ENCODE measurements at regions not wholly inside any gene's neighbourhood (a gene's known extent, or its start where the extent isn't known, plus 50 kb on each side); places are given as distances from the start of the nearest gene placed in this dataset.
"Not testable (repeated sequence)": the region's sequence is repeated elsewhere in the genome, so short reads cannot be mapped to it uniquely, and the experiment has no call there.

DNA sequence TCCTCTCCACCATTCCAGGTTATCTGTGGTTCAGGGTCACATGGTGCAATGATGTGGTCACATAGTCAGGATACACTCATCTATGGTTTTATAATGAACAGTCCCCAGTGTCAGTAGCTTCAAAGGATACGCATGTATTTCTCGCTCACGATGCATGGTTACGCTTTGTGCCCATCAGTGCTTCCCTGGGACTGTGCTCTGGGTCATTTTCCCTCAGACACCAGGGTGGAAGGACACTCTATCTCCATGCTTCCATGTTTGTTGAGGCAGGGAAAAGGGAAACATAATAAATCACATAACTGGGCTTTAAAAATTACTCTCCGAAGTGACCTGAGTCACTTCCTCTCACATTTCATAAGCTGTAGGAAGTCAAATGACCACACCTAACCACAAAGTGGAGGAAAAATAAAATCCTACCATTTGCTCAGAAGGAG, 394.8 kb upstream of the NOX3 start:
- Histone ChIP-seq H3K36me3 (no peaks in the 10 kb centered on the region), H3K4me3 (no peak overlapping the region), H3K4me1 (replicated peaks) (peaks cover 6% of the 10 kb centered on the region; the same call in 1 of the 2 replicates), H3K27me3 (replicated peaks) (no peaks in the 10 kb centered on the region), H3K9me3 (replicated peaks) (no peaks in the 10 kb centered on the region), H3K27ac (no peak overlapping the region)
- peak in 1 of 2 experiments; percentile 5 for DNase-seq (ENCODE audit: low read depth in 1 of 2, low spot score in 2 of 2)

DNA sequence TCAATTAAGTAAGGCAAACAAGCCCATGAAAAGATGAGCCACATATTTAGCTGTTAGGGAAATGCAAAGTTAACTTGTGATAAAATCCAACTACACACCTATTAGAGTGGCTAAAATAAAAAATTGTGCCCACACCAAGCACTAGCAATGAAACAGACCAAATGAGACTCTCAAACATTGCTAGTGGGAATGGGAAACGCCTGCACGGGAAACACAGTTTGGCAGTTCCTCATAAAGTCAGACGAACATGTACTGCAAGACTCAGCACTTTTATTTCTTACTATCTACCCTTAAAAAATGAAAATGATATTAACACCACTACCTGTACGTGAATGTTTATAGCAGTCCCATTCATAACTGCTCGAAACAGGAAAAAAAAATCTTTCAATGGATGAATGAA, 392.1 kb upstream of the NOX3 start:
- DNase-seq (ENCODE audit: low read depth in 1 of 2, low spot score in 2 of 2), result no peak
- Histone ChIP-seq H3K36me3 (no peaks in the 10 kb centered on the region), H3K4me1 (replicated peaks) (peaks cover 6% of the 10 kb centered on the region; the same call in 1 of the 2 replicates), H3K27me3 (replicated peaks) (no peaks in the 10 kb centered on the region), H3K9me3 (replicated peaks) (no peaks in the 10 kb centered on the region), H3K27ac (no peak overlapping the region), H3K4me3 (no peak overlapping the region)

DNA sequence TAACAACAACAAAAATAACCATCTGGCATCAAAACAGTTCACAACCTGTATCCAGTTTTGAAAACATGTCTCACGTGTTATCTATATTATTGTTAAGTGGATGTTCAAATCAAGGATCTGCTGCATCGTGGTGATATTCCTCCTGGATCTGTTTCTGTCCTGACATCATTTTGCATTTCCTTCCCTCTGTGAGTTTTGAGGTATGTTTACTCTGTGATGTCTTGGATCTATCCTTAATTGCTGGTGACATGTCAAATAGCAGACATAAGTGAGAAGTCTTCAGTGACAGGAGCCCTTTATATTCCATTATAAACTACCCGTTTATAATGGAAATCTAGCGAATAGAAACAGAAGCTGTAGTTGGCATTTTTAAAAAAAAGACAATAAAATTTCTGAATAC, 381.8 kb upstream of the NOX3 start:
- DNase-seq (ENCODE audit: low read depth in 1 of 2, low spot score in 2 of 2), result no peak
- no peak overlapping the region for H3K4me3 ChIP-seq
- no peak overlapping the region for H3K27ac ChIP-seq
- no peaks in the 10 kb centered on the region for H3K9me3 ChIP-seq (replicated peaks)
- no peaks in the 10 kb centered on the region for H3K36me3 ChIP-seq
- H3K27me3 ChIP-seq (replicated peaks), result no peaks in the 10 kb centered on the region
- peaks cover 9% of the 10 kb centered on the region for H3K4me1 ChIP-seq (replicated peaks)

DNA sequence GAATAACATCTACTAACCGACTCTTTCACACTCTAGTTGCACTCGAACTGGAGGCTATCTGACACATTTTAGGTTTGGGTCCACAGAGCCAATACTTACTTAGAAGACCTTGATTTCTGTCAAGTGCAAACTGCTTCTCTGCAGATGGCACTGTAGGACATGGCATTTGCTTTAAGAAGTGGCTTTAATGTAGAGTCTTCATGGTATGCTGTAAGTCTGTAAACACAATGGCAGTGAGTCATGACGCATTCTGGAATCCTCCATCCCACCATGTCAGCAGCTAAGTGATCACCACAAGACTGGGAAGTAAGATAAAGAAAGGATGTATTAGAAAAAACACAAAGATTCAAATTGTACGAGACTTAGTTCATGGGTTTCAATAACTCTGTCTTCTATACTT, 377.0 kb upstream of the NOX3 start:
- Histone ChIP-seq H3K9me3 (replicated peaks) (no peaks in the 10 kb centered on the region), H3K36me3 (no peaks in the 10 kb centered on the region), H3K4me3 (no peak overlapping the region), H3K4me1 (replicated peaks) (peaks cover 9% of the 10 kb centered on the region), H3K27ac (peak overlapping the region; percentile 44), H3K27me3 (replicated peaks) (no peaks in the 10 kb centered on the region)
- DNase-seq (ENCODE audit: low read depth in 1 of 2, low spot score in 2 of 2), result peak; percentile 66 to 75

DNA sequence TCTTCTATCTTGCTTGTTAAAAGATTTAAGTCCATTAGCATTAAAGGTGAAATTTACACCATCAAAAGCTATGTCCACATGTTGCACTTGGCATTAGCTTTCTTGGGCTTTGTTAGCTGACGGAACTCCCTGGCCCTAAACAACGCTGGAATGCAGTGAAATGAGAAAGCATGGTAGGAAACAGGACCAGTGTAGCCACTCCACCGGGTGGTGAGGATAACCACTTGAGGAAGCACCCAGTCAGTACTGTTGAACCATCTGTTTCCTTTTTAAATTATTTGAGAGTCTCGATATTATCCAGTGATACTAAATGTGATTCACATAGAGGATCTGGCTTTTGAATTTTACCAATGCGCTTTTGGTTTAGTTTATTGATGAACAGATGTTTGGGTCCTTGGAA, 374.9 kb upstream of the NOX3 start:
- Histone ChIP-seq H3K9me3 (replicated peaks) (no peaks in the 10 kb centered on the region), H3K27me3 (replicated peaks) (no peaks in the 10 kb centered on the region), H3K27ac (no peak overlapping the region), H3K36me3 (no peaks in the 10 kb centered on the region), H3K4me3 (no peak overlapping the region), H3K4me1 (replicated peaks) (peaks cover 9% of the 10 kb centered on the region)
- DNase-seq (ENCODE audit: low read depth in 1 of 2, low spot score in 2 of 2), result no peak

DNA sequence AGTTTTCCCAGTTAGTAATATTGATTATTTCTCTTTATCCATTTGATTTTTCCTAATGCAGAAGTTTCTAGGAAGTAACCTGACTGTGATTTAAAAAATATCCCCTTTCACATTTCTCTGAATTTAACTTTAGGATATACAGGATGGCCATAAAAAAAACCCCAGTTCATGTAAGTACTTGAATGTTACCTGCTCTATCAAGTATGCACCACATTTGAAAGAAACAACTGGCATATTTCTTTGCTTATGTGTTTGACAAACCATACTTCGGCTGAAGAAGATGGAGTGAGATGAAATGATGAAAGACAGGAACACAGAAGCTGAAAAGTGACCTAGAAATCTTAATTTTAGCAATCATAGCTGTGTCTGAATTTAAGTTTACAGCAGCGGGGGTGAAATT, 374.0 kb upstream of the NOX3 start:
- H3K4me3 ChIP-seq, result no peak overlapping the region
- no peak overlapping the region for H3K27ac ChIP-seq
- H3K9me3 ChIP-seq (replicated peaks), result no peaks in the 10 kb centered on the region
- peaks cover 9% of the 10 kb centered on the region for H3K4me1 ChIP-seq (replicated peaks)
- no peak for DNase-seq (ENCODE audit: low read depth in 1 of 2, low spot score in 2 of 2)
- no peaks in the 10 kb centered on the region for H3K36me3 ChIP-seq
- no peaks in the 10 kb centered on the region for H3K27me3 ChIP-seq (replicated peaks)

DNA sequence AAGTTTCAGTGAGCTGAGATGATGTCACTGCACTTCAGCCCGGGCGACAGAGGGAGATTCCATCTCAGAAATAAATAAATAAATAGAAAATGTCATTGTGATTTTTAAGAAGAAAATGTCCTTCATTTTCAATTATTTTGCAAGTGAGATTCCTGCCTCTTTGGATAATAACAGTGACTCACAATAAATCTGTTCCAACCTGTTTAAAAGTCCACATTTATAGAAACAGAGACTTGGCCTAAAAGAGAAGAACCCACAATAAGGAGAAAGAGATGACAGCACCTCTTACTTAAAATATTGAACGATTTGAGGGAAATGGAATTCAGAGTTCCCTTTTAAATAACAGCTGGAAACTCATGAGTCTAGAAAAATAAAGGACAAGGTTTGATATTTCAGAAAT, 373.4 kb upstream of the NOX3 start:
- no peaks in the 10 kb centered on the region for H3K36me3 ChIP-seq
- H3K27ac ChIP-seq, result no peak overlapping the region
- no peak overlapping the region for H3K4me3 ChIP-seq
- H3K9me3 ChIP-seq (replicated peaks), result no peaks in the 10 kb centered on the region
- peaks cover 9% of the 10 kb centered on the region for H3K4me1 ChIP-seq (replicated peaks)
- no peak for DNase-seq (ENCODE audit: low read depth in 1 of 2, low spot score in 2 of 2)
- no peaks in the 10 kb centered on the region for H3K27me3 ChIP-seq (replicated peaks)

DNA sequence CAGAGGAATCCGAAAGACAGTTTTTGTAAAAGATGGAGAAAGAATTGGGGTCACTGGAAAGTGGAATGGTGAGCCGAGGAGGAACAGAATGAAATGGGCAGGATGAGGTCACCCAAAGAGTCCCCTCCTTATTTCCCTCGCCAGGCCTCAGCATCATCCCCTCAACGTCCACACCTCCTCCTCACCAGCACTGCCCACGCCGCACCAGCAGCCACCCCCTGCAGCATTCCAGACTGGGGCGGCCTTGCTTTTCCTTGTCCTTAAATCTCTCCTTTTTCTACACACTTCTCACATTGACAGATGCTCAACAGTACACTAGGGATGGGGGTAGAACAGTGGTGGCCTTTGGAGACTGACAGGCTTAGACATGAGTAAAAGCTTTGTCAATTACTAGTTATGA, 363.1 kb upstream of the NOX3 start:
- Histone ChIP-seq H3K27me3 (replicated peaks) (no peaks in the 10 kb centered on the region), H3K9me3 (replicated peaks) (no peaks in the 10 kb centered on the region), H3K4me3 (no peak overlapping the region), H3K27ac (no peak overlapping the region), H3K4me1 (replicated peaks) (no peaks in the 10 kb centered on the region), H3K36me3 (no peaks in the 10 kb centered on the region)
- DNase-seq (ENCODE audit: low read depth in 1 of 2, low spot score in 2 of 2), result no peak

DNA sequence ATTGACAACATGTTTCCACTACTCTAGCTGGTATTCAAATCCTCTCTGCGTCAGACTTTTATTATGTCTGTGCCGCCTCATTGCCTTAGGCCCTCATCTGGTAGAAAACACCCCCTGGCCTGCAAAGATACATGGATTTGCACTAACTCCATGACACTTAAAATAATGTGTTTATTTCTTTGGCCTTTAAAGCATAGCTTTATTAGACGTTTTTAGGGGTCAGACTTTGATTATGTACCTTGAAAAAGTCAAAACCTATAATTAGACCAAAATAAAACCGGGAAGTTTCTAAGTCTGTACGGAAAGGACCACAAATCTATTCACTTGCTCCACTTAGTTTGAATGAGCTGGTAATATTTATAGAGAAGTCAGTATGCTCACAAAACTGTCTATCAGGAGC, 357.9 kb upstream of the NOX3 start:
- DNase-seq (ENCODE audit: low read depth in 1 of 2, low spot score in 2 of 2), result no peak
- no peaks in the 10 kb centered on the region for H3K27me3 ChIP-seq (replicated peaks)
- no peaks in the 10 kb centered on the region for H3K4me1 ChIP-seq (replicated peaks)
- H3K36me3 ChIP-seq, result no peaks in the 10 kb centered on the region
- H3K4me3 ChIP-seq, result no peak overlapping the region
- H3K27ac ChIP-seq, result no peak overlapping the region
- no peaks in the 10 kb centered on the region for H3K9me3 ChIP-seq (replicated peaks)

DNA sequence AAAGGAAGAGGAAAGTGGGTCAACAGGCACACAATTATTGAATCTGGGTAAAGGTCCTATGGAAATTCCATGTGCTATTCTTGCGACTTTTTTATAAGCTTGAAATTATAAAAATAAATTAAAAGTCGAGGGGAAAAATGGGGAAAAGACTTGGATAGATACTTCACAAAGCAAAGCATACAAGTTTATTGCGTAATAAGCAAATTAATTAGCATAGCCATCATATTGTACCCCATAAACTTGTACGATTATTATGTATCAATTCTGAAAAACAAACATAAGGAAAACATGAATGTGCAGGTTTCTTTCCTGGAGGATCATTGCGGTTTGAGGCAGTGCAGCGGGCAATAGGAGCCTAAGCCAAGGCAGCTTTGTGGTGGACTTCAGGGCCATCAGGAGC, 351.6 kb upstream of the NOX3 start:
- Histone ChIP-seq H3K9me3 (replicated peaks) (no peaks in the 10 kb centered on the region), H3K4me3 (no peak overlapping the region), H3K27ac (no peak overlapping the region), H3K27me3 (replicated peaks) (no peaks in the 10 kb centered on the region), H3K4me1 (replicated peaks) (no peaks in the 10 kb centered on the region), H3K36me3 (no peaks in the 10 kb centered on the region)
- no peak for DNase-seq (ENCODE audit: low read depth in 1 of 2, low spot score in 2 of 2)

DNA sequence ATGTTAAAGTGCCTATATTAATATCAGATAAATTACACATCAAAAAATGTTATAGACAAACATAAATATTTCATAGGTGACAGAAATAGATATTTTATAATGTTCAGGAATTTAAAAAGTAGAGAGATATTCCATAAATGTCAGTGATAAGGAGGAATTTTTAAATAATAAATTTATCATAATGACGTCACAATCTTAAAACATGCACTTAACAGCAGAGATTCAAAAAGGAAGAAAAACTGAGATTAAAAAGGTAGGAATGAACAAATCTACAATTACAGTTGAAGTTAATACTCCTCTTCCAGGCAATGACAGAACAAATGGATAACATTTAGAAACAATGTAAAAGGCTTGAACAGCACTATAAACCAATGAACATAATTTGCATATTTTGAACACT, 345.4 kb upstream of the NOX3 start:
- no peak overlapping the region for H3K27ac ChIP-seq
- H3K36me3 ChIP-seq, result no peaks in the 10 kb centered on the region
- no peak for DNase-seq (ENCODE audit: low read depth in 1 of 2, low spot score in 2 of 2)
- no peaks in the 10 kb centered on the region for H3K9me3 ChIP-seq (replicated peaks)
- H3K4me1 ChIP-seq (replicated peaks), result no peaks in the 10 kb centered on the region
- no peak overlapping the region for H3K4me3 ChIP-seq
- H3K27me3 ChIP-seq (replicated peaks), result no peaks in the 10 kb centered on the region

DNA sequence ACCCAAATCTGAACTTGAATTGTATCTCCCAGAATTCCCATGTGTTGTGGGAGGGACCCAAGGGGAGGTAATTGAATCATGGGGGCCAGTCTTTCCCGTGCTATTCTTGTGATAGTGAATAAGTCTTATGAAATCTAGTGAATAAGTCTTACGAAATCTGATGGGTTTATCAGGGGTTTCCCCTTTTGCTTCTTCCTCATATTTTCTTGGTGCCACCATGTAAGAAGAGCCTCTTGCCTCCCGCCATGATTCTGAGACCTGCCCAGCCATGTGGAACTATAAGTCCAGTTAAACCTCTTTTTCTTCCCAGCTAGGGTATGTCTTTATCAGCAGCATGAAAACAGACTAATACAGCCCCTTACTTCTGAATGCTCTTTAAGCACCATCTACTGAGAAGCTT, 343.2 kb upstream of the NOX3 start:
- not testable (repeated sequence) for H3K27me3 ChIP-seq (replicated peaks); H3K36me3 ChIP-seq; DNase-seq (ENCODE audit: low read depth in 1 of 2, low spot score in 2 of 2); H3K27ac ChIP-seq; H3K4me3 ChIP-seq; H3K9me3 ChIP-seq (replicated peaks); H3K4me1 ChIP-seq (replicated peaks)

DNA sequence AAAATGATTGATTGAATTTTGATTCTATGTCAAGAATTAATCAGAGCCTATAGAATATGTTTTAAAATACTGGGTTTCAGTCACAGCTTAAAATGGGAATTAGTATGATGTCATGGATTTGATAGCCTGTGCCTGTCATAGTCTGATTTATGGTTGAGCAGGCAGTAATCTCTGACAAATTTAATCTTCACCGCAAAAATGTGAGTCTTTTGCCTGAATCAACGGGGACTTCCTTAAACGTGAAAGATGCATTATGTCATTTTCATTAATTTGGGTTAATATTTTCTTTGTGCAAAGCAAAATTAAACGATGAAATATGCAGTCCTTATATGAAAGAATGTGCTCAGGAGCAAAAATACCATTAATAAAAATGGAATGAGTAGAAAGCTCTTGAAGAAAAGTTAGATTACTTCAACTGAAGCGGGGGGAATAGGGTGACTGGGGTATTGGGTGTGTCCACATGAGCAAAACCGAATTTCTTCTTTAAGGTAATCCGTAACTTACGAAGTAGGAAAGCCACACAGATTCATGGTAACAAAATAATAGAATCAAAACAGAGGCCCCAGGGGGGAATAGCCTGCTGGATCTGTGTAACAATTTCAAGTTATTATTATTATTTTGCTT, 339.6 kb upstream of the NOX3 start:
- Histone ChIP-seq H3K36me3 (no peaks in the 10 kb centered on the region), H3K9me3 (replicated peaks) (no peaks in the 10 kb centered on the region), H3K4me1 (replicated peaks) (no peaks in the 10 kb centered on the region), H3K27me3 (replicated peaks) (no peaks in the 10 kb centered on the region), H3K27ac (no peak overlapping the region), H3K4me3 (no peak overlapping the region)
- no peak for DNase-seq (ENCODE audit: low read depth in 1 of 2, low spot score in 2 of 2)

DNA sequence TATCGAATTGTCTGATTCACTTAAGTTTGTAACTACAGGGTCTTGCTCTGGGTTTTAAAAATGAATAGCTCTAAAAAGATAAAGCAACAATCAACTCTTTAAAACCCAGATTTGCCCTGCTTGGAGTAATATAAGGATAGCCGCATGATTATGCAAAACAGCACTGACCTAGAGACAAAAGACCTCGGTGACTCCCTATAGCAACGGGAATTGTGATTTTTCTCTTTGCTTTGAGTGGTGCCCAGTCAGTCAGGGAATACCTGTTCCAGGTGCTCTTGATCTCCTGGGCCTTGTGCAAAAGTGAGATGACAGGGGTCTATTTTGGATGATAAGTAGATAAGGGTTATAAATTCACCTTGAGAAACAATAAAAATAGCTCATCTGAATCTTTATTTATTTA, 336.3 kb upstream of the NOX3 start:
- DNase-seq (ENCODE audit: low read depth in 1 of 2, low spot score in 2 of 2), result no peak
- H3K4me1 ChIP-seq (replicated peaks), result no peaks in the 10 kb centered on the region
- H3K9me3 ChIP-seq (replicated peaks), result no peaks in the 10 kb centered on the region
- no peaks in the 10 kb centered on the region for H3K27me3 ChIP-seq (replicated peaks)
- no peaks in the 10 kb centered on the region for H3K36me3 ChIP-seq
- H3K27ac ChIP-seq, result no peak overlapping the region
- no peak overlapping the region for H3K4me3 ChIP-seq

DNA sequence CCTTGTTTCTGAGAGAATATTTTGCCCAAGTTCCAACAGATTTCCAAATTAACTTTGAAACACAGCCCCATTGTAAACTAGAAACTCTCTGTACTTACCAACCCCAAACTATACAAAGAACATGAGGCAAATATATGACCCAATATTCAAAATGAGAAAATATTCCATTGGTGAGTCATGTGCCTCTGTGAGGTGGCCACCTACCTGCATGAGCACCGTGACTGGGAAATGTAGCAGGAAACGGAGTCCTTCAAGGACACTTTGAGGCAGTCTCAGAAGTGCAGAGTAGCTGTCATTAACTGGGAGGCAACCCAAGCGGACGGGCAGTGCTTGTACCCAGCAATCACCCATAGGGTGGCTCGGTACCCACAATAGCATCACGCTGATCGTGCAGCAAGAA, 335.5 kb upstream of the NOX3 start:
- Histone ChIP-seq H3K4me1 (replicated peaks) (no peaks in the 10 kb centered on the region), H3K4me3 (no peak overlapping the region), H3K27me3 (replicated peaks) (no peaks in the 10 kb centered on the region), H3K27ac (no peak overlapping the region), H3K36me3 (no peaks in the 10 kb centered on the region), H3K9me3 (replicated peaks) (no peaks in the 10 kb centered on the region)
- DNase-seq (ENCODE audit: low read depth in 1 of 2, low spot score in 2 of 2), result no peak

Measured in SJSA1 (cell line).